ENCODE measurements at regions not wholly inside any gene's neighbourhood (a gene's known extent, or its start where the extent isn't known, plus 50 kb on each side); places are given as distances from the start of the nearest gene placed in this dataset.

DNA sequence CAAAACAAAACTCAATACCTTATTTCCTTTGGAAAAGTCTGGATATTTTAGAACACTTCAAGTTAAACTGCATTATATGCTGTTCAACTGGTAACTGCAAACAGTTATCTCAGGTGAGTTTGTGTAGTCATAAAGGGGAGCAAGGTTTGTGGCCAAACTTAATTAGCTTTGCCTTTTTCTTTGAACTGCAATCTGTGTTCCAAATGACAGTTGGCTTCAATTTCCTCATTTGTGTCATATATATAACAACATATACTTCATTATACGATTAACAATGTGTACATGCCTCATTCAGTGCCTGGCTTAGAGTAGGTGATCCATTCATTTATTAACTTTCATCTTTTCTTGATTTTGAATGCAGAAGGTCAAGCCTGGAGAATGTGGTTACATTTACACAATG, 55.8 kb downstream of the KCNE4 start:
- POLR2A ChIA-PET (ENCODE audit: partially characterized antibody): interaction anchor here (0.7 kb wide), 1 partner anchor 113 kb away, joined by 3 read pairs; no protein-coding TSS in a partner anchor
- Histone ChIP-seq H2BK120ac (replicated peaks; ENCODE audit: low read depth, low read length) (no peak overlapping the region), H3K4me2 (ENCODE audit: insufficient read depth in 1 of 2, low read depth in 2 of 2, low read length in 2 of 2) (no peak overlapping the region), H3K79me1 (ENCODE audit: low read depth, low read length) (no peaks in the 10 kb centered on the region), H4K91ac (replicated peaks; ENCODE audit: insufficient read length, low read length) (no peak overlapping the region), H3K4me3 (ENCODE audit: extremely low read depth in 1 of 4, insufficient read depth in 2 of 4, low read depth in 3 of 4, low read length in 4 of 4) (no peak overlapping the region), H4K20me1 (replicated peaks in 1 of 2; ENCODE audit: control insufficient read depth in 1 of 2, insufficient read depth in 2 of 2, low read length in 2 of 2) (no peaks in the 10 kb centered on the region), H3K56ac (replicated peaks; ENCODE audit: insufficient read length, low read depth, low read length) (no peak overlapping the region), H3K9me3 (ENCODE audit: insufficient read depth in 2 of 2, low read depth in 1 of 2, low read length in 1 of 2) (no peaks in the 10 kb centered on the region), H3K27me3 (replicated peaks in 1 of 4; ENCODE audit: control insufficient read depth in 3 of 4, extremely low read depth in 1 of 4, insufficient read depth in 3 of 4, low read length in 3 of 4) (no peaks in the 10 kb centered on the region), H3K9ac (replicated peaks in 1 of 4; ENCODE audit: extremely low read depth in 1 of 4, low read depth in 3 of 4, low read length in 3 of 4) (no peak overlapping the region), H2BK5ac (ENCODE audit: low read depth, low read length) (no peak overlapping the region), H2BK12ac (ENCODE audit: low read depth, low read length) (no peak overlapping the region), H4K8ac (ENCODE audit: extremely low read depth, insufficient read depth, low read length) (no peak overlapping the region), H2BK20ac (ENCODE audit: low read length) (no peak overlapping the region), H3K4me1 (replicated peaks in 1 of 4; ENCODE audit: control insufficient read depth in 3 of 4, insufficient read depth in 4 of 4, low read length in 3 of 4) (no peaks in the 10 kb centered on the region), H3K27ac (ENCODE audit: low read depth, low read length) (no peak overlapping the region), H2BK15ac (ENCODE audit: low read length) (no peak overlapping the region), H3K79me2 (ENCODE audit: control insufficient read depth in 1 of 2, insufficient read depth in 2 of 2, low read length in 2 of 2) (no peaks in the 10 kb centered on the region), H4K5ac (ENCODE audit: insufficient read length, low read depth, low read length) (no peak overlapping the region), H3K23ac (ENCODE audit: insufficient read length) (no peak overlapping the region), H3K23me2 (ENCODE audit: low read depth, low read length) (no peaks in the 10 kb centered on the region), H2AK5ac (ENCODE audit: low read depth, low read length) (no peak overlapping the region), H2AFZ (ENCODE audit: low read length) (no peak overlapping the region), H3K18ac (ENCODE audit: extremely low read depth, low read length) (no peak overlapping the region), H3K36me3 (ENCODE audit: control insufficient read depth in 2 of 4, insufficient read depth in 4 of 4, low read length in 3 of 4) (no peaks in the 10 kb centered on the region), H3K14ac (ENCODE audit: insufficient read length) (no peak overlapping the region), H3K4ac (replicated peaks; ENCODE audit: insufficient read length, low read depth, low read length) (no peak overlapping the region)
- no peak for FAIRE-seq
- DNase-seq (ENCODE audit: low read depth in 1 of 2, low spot score in 2 of 2): no peak
- CTCF ChIA-PET (ENCODE audit: partially characterized antibody): interaction anchor here (0.6 kb wide), 1 partner anchor 529 kb away, joined by 3 read pairs; no protein-coding TSS in a partner anchor
- WGBS, 2 experiments (ENCODE audit: extremely low coverage in 1 of 2, insufficient coverage in 1 of 2, insufficient read length in 1 of 2, insufficient replicate concordance in 2 of 2, low coverage in 1 of 2, low lambda C conversion rate in 2 of 2, missing lambda C conversion rate in 1 of 2): 71% methylated on average over 1 of the region's 1 CpG; no CpG with 5 or more reads in 1 of the 2 experiments
- TF ChIP-seq EP300 (IDR thresholded peaks at IDR 0.05; ENCODE audit: borderline replicate concordance in 1 of 2, low read depth in 2 of 2, low read length in 2 of 2) (no peak), SAP30 (IDR thresholded peaks at IDR 0.05; ENCODE audit: insufficient read depth, insufficient replicate concordance, low read length) (no peak), SP2 (IDR thresholded peaks at IDR 0.05; ENCODE audit: low read length) (no peak)

All from H1 (cell line).